ENCODE measurements at regions not wholly inside any gene's neighbourhood (a gene's known extent, or its start where the extent isn't known, plus 50 kb on each side); places are given as distances from the start of the nearest gene placed in this dataset.

GRCh38 chr21:34266351-34266750 is 97.5 kb upstream of the KCNE2 start:
- TF ChIP-seq CTCF (IDR thresholded peaks at IDR 0.05) (no peak), POLR2A (IDR thresholded peaks at IDR 0.05) (no peak)
